ENCODE measurements at regions not wholly inside any gene's neighbourhood (a gene's known extent, or its start where the extent isn't known, plus 50 kb on each side); places are given as distances from the start of the nearest gene placed in this dataset.

GRCh38 chr15:70400766-70401541 is 303.2 kb upstream of the TLE3 start:
- no peak for TF ChIP-seq CTCF (IDR thresholded peaks at IDR 0.05; ENCODE audit: insufficient read depth, low read depth, low read length, missing control alignments)
- no peak for DNase-seq (ENCODE audit: low read depth)
- no peak overlapping the region for H3K4me3 ChIP-seq (ENCODE audit: low read length)

- TF ChIP-seq CTCF (IDR thresholded peaks at IDR 0.05; ENCODE audit: insufficient read depth, low read depth, low read length, missing control alignments) = no peak
- no peak overlapping the region for H3K4me3 ChIP-seq (ENCODE audit: low read length)
- DNase-seq (ENCODE audit: low read depth) = no peak
Observed at GRCh38 chr15:70399204-70399603, 301.5 kb upstream of the TLE3 start.

DNA sequence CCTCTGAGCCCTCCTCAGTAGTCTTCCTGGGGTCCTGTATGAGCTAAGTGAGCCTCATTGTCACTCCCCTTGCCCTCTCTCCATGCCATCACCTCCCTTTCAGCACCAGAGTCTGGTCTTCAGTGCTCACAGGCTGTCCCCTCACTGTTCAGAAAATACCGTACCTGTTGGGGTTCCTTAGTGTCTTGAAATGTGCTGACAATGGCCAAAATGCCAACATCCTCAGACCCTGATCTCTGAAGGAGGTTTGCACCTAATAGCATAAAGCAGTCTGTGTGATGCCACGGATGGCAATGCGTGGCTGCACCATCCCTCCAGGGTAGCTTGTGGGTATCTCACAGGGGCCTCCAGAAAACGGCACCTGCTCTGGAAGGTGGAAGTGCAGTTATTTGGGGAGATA is 301.0 kb upstream of the TLE3 start:
- no peak overlapping the region for H3K4me3 ChIP-seq (ENCODE audit: low read length)
- no peak for TF ChIP-seq CTCF (IDR thresholded peaks at IDR 0.05; ENCODE audit: insufficient read depth, low read depth, low read length, missing control alignments)
- no peak for DNase-seq (ENCODE audit: low read depth)

DNA sequence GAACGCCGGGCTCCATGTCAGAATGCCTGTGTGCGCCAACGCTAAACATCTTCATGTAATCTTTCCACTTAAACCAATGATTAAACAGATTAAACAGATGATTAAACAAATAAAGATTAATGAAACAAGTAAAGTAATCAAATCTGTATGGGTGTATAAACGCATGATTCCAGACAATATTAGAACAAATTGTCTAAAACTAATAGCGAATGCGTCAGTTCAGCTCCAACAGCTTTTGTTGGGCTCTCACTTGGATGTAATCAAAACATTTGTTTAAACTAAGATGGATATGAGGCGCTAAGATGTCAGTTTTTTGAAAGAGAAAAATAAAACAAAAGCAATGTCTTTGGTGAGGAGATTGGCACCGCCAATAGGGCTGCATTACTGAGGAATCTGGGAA is 299.1 kb upstream of the TLE3 start:
- no peak for DNase-seq (ENCODE audit: low read depth)
- TF ChIP-seq CTCF (IDR thresholded peaks at IDR 0.05; ENCODE audit: insufficient read depth, low read depth, low read length, missing control alignments) = no peak
- no peak overlapping the region for H3K4me3 ChIP-seq (ENCODE audit: low read length)

GRCh38 chr15:70395164-70395563 is 297.4 kb upstream of the TLE3 start:
- TF ChIP-seq CTCF (IDR thresholded peaks at IDR 0.05; ENCODE audit: insufficient read depth, low read depth, low read length, missing control alignments) = no peak
- H3K4me3 ChIP-seq (ENCODE audit: low read length) = no peak overlapping the region
- DNase-seq (ENCODE audit: low read depth) = no peak

DNA sequence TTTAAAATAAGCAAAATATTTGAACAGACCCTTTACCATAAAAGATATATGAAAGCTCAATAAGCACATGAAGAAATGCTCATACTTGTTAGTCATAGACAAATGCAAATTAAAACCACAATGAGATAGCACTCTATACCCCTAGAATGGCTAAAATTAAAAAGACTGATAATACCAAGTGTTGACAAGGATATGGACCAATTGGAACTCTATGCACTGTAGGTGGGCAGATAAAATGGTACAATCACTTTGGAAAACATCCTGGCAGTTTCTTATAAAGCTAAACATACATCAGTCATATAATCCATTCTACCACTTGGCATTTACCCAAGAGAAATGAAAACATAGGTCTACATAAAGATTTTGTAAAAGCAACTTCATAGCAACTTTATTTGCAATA is 293.0 kb upstream of the TLE3 start:
- no peak overlapping the region for H3K4me3 ChIP-seq (ENCODE audit: low read length)
- no peak for DNase-seq (ENCODE audit: low read depth)
- no peak for TF ChIP-seq CTCF (IDR thresholded peaks at IDR 0.05; ENCODE audit: insufficient read depth, low read depth, low read length, missing control alignments)

GRCh38 chr15:70387993-70388392 is 290.3 kb upstream of the TLE3 start:
- no peak overlapping the region for H3K4me3 ChIP-seq (ENCODE audit: low read length)
- DNase-seq (ENCODE audit: low read depth) = no peak
- TF ChIP-seq CTCF (IDR thresholded peaks at IDR 0.05; ENCODE audit: insufficient read depth, low read depth, low read length, missing control alignments) = no peak

Data from epithelial cell of esophagus (primary cell).